T-helper 1 cell treated with Interleukin-12 subunit alpha and Interleukin-12 subunit beta and Interleukin-4 antibody, amounts not matched to agents 30 ng/mL and 1 ng/mL, for 36 hours (primary cell): ENCODE measurements at regions not wholly inside any gene's neighbourhood (a gene's known extent, or its start where the extent isn't known, plus 50 kb on each side); places are given as distances from the start of the nearest gene placed in this dataset.

Experiments
- intact Hi-C: fragments of 100-400 bp; cut with micrococcal nuclease; formaldehyde crosslinking; loops from one replicate; pipeline ENCODE4 v1.15.1; 2024

DNA sequence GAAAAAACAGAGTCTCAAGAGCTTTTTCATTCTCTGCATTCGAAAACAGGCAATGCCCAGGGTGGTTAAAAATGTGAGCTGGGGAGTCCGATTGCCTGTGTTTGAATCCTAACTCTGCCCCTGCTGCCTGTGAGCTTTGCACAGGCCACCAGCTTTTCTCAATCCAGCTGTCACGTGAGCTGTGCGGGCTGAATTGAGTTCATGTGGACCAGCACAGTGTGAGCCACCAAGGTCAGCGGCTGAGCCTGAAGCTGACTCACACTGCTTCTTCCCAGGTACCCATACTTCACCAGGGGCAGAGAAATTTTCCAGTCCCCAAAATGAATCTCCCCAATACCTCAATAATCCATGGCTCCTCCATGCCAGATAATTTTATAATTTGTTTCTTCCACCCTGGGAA, 64.4 kb upstream of the SLCO3A1 start:
- intact Hi-C loops, result no loop called here

DNA sequence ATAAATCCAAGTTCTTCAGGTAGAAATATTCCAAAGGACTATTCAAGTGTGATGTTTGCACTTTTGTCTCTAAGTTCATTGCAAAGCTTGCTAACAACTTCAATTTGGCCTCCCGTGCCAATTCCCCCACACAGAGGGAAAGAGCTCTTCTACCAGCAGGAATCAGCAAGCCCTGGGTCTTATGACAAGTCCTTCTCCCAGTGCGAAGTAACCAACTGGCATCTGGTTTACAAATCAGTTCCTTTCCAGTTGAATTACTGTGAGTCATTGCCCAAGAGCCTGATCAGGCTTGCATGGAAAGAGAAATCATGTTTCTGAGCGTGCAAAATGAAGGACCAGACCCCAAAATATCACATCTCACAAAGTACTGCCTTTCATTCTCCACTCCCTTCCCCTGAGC, 62.7 kb upstream of the SLCO3A1 start:
- intact Hi-C loops, result no loop called here

DNA sequence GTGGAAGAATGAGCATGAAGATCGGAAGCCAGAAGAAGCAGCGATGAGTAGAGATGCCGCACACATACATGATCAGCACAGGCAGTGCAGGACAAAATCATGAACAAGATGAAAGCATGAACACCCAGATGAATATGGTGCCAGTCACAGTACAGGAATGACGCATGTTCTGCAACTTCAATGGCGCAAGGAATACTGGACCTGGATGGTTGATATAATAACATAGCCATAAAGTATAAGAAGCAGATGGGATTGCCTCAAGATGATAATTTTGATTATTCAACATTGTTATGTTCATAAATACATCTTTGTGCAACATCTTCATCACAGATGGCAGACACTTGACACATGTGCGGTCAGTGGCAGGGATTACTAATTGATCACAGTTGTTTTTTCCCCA, 59.7 kb upstream of the SLCO3A1 start:
- intact Hi-C loops, result no loop called here

DNA sequence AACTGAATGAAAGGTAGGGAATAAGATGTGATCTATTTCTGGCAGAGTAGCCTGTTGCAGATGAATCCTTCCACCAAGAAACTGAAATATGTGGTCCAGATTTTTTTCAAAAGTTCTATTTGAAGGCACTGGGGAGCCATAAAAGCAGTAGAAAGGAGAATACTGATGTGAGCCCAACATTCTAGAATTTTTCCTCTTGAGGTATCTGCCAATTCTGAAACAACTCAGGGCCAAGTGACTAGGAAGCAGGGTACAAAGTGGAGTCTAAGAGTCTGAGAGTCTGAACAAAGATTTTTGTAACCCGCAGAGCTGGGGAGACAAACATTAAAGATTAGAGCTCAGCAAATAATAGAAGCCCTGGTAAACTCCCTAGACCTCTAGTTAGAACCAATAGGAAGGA, 58.3 kb upstream of the SLCO3A1 start:
- intact Hi-C loops, result no loop called here

DNA sequence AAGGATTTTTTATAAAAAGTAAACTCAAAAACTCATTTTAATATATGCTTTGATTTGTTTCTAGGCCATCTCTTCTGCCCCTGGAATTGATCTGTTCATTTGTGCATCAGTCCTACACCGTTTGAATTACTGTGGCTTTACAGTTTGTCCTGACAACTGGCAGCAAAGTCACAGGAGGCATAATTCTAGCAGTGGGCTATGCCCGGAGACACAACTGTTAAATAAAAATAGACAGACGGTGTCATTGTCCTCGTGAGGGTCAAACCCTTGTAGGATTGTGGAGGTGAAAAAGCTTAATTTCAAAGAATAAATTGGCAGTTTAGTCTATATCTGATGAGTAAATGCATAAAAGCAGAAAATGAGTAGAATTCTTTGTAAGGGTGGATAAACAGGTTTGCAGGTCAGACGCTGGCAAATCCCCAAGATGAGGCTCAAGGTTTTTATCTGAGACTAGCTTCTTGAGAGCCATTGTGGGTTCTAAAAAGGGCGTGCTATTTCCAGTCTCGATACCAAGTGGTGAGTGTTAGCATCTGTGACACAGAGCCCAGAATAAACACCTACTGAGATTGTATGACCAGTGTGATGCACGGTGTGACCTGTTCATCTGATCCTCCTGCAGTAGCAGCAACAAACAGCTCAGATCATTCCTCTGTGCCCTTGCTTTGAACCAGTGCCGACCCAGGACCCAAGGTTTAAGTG, 51.5 kb upstream of the SLCO3A1 start:
- intact Hi-C loops, result no loop called here

DNA sequence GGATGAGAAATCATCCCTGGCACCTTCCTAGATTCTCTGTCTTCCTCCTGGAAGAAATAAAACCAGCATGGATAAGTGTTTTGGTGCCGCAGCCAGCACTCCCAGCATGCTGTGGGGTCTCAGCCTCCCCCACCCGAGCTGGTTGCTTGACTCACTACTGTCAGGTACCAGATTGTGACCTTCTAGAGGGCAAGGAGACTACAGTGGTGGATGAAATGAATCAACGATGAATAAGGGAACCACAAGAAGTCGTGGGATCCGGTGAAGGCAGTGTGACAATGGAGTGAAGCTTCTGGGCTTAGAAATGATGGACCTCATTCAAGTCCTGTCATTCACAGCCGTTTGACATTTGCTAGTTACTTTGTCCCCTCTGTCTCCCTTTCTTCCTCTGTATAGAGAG, 50.2 kb upstream of the SLCO3A1 start:
- intact Hi-C loops, result no loop called here
